A673 (cell line): ENCODE measurements at regions not wholly inside any gene's neighbourhood (a gene's known extent, or its start where the extent isn't known, plus 50 kb on each side); places are given as distances from the start of the nearest gene placed in this dataset.

Experiments used
- EZH2 ChIP-seq: fragments of 200-600 bp; sonication (generic); IDR thresholded peaks from 2 replicates; pipeline ENCODE4 v1.6.1; 2017; ENCODE audit warnings: borderline replicate concordance, low read depth, mild to moderate bottlenecking, mixed read lengths, antibody characterized with exemption, low read length; ENCODE audit not compliant: poor library complexity, severe bottlenecking
- TF ChIP-seq, protein P1 (sequence below): fragments of 300-800, 200-600 bp; sonication (generic); conservative IDR thresholded peaks from 2 replicates; pipeline ENCODE4 v1.5.1; 2017; ENCODE audit warnings: low read depth, mild to moderate bottlenecking, antibody characterized with exemption, low read length, moderate library complexity, mixed read lengths

DNA sequence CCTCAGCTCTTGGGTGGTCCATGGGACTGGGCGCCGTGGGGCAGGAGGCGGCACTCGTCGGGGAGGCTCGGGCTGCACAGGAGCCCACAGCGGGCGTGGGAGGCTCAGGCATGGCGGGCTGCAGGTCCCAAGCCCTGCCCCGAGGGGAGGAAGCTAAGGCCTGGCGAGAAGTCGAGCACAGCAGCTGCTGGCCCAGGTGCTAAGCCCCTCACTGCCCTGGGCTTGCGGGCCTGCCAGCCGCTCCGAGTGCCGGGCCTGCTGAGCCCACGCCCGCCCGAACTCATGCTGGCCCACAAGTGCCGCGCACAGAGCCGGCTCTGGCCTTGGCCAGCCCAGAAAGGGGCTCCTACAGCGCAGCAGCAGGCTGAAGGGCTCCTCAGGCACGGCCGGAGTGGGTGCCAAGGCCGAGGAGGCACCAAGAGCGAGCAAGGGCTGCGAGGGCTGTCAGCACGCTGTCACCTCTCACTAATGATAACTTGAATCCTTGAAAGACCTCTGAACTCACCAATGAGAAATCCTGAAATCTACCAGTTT, 1506.8 kb upstream of the WWC1 start:
- TF ChIP-seq EZH2: no peak
- TF ChIP-seq, protein P1, sequence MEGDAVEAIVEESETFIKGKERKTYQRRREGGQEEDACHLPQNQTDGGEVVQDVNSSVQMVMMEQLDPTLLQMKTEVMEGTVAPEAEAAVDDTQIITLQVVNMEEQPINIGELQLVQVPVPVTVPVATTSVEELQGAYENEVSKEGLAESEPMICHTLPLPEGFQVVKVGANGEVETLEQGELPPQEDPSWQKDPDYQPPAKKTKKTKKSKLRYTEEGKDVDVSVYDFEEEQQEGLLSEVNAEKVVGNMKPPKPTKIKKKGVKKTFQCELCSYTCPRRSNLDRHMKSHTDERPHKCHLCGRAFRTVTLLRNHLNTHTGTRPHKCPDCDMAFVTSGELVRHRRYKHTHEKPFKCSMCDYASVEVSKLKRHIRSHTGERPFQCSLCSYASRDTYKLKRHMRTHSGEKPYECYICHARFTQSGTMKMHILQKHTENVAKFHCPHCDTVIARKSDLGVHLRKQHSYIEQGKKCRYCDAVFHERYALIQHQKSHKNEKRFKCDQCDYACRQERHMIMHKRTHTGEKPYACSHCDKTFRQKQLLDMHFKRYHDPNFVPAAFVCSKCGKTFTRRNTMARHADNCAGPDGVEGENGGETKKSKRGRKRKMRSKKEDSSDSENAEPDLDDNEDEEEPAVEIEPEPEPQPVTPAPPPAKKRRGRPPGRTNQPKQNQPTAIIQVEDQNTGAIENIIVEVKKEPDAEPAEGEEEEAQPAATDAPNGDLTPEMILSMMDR: no peak
